Tibial nerve (tissue), 4 donors: ENCODE measurements at regions not wholly inside any gene's neighbourhood (a gene's known extent, or its start where the extent isn't known, plus 50 kb on each side); places are given as distances from the start of the nearest gene placed in this dataset.

Experiments used
- CTCF ChIP-seq, 5 experiments: fragments of 200-600 bp in 3 of 5; fragments of 450-650 bp in 2 of 5; sonication (generic) in 3 of 5; IDR thresholded peaks; one replicate each; pipeline ENCODE4 v1.5.1; 2016 to 2019; ENCODE audit warnings: antibody characterized with exemption in 5 of 5, mild to moderate bottlenecking in 3 of 5, moderate library complexity in 2 of 5
- EP300 ChIP-seq, 2 donors: sonication (generic); formaldehyde crosslinking; IDR thresholded peaks; one replicate each; pipeline ENCODE4 v1.6.1; 2017; ENCODE audit warnings: antibody characterized with exemption in 2 of 2, mild to moderate bottlenecking in 1 of 2
- POLR2A ChIP-seq, 2 donors: fragments of 450-650 bp; IDR thresholded peaks; one replicate each; pipeline ENCODE4 v1.6.1; 2017; ENCODE audit warnings: antibody characterized with exemption in 2 of 2, mild to moderate bottlenecking in 2 of 2, moderate library complexity in 2 of 2

DNA sequence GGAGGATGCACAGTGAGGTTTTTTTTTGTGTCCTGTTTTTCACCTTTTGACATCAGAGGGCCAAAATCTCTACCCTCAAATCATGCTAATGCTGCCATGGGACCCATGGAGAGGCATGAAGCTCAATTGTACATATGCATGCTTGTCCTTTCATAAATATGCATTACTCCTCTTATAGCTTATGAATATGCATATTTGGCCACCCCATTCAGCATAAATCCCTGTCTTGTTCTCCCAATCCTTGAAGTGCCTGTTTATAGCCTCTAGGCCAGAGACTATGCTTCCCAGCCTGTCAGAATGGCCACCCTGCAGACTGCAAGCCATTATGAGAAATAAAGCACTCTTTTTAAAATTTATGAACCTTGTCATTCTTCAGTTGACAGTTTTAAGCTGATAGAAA, 696.4 kb upstream of the ZNF804A start:
- TF ChIP-seq POLR2A (IDR thresholded peaks at IDR 0.05) (no peak), CTCF (IDR thresholded peaks at IDR 0.05) (no peak), EP300 (IDR thresholded peaks at IDR 0.05) (no peak)
